ENCODE measurements at regions not wholly inside any gene's neighbourhood (a gene's known extent, or its start where the extent isn't known, plus 50 kb on each side); places are given as distances from the start of the nearest gene placed in this dataset.
"Not testable (repeated sequence)": the region's sequence is repeated elsewhere in the genome, so short reads cannot be mapped to it uniquely, and the experiment has no call there.

GRCh38 chr10:51012073-51012472 is 62.2 kb upstream of the PRKG1 start:
- H3K36me3 ChIP-seq (ENCODE audit: low read depth, low read length) = no peaks in the 10 kb centered on the region
- DNase-seq (no peak), ATAC-seq (no peak)
- H4K20me1 ChIP-seq (ENCODE audit: low read length) = no peaks in the 10 kb centered on the region
- peaks cover 7% of the 10 kb centered on the region for H3K4me1 ChIP-seq (ENCODE audit: insufficient read depth, low read length)
- ChIA-PET POLR2A (ENCODE audit: unreplicated experiment) (no interaction called here), CTCF (no interaction called here)
- no peak overlapping the region for H3K27ac ChIP-seq (ENCODE audit: low read length)
- no peak overlapping the region for H3K9ac ChIP-seq (ENCODE audit: low read length)
- intact Hi-C loops (cut with micrococcal nuclease) = no loop called here
- no peaks in the 10 kb centered on the region for H3F3A ChIP-seq (ENCODE audit: low read length, unreplicated experiment)
- BruUV-seq (replicated peaks) = no TSS peak
- no peaks in the 10 kb centered on the region for H3K9me3 ChIP-seq (ENCODE audit: low read length)
- no peak overlapping the region for H3K4me2 ChIP-seq (ENCODE audit: low read length)
- TF ChIP-seq EZH2 (IDR thresholded peaks at IDR 0.05; ENCODE audit: low read length, unreplicated experiment) = no peak
- TF ChIP-seq, protein P1, sequence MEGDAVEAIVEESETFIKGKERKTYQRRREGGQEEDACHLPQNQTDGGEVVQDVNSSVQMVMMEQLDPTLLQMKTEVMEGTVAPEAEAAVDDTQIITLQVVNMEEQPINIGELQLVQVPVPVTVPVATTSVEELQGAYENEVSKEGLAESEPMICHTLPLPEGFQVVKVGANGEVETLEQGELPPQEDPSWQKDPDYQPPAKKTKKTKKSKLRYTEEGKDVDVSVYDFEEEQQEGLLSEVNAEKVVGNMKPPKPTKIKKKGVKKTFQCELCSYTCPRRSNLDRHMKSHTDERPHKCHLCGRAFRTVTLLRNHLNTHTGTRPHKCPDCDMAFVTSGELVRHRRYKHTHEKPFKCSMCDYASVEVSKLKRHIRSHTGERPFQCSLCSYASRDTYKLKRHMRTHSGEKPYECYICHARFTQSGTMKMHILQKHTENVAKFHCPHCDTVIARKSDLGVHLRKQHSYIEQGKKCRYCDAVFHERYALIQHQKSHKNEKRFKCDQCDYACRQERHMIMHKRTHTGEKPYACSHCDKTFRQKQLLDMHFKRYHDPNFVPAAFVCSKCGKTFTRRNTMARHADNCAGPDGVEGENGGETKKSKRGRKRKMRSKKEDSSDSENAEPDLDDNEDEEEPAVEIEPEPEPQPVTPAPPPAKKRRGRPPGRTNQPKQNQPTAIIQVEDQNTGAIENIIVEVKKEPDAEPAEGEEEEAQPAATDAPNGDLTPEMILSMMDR (conservative IDR thresholded peaks at IDR 0.05; ENCODE audit: low read depth, low read length) = no peak
- no peak for TF ChIP-seq EZH2phosphoT487 (IDR thresholded peaks at IDR 0.05; ENCODE audit: borderline replicate concordance, low read length)
- H3K9me2 ChIP-seq (replicated peaks; ENCODE audit: low read length) = no peaks in the 10 kb centered on the region
- H3K79me2 ChIP-seq (ENCODE audit: low read length) = no peaks in the 10 kb centered on the region
- H2AFZ ChIP-seq (ENCODE audit: low read length) = no peak overlapping the region
- peaks cover 18% of the 10 kb centered on the region for H3K27me3 ChIP-seq (ENCODE audit: low read length)
- H3K4me3 ChIP-seq (ENCODE audit: low read length) = no peak overlapping the region

- Histone ChIP-seq H3K36me3 (ENCODE audit: low read depth, low read length) (no peaks in the 10 kb centered on the region), H3K9ac (ENCODE audit: low read length) (no peak overlapping the region), H4K20me1 (ENCODE audit: low read length) (no peaks in the 10 kb centered on the region), H3K4me1 (ENCODE audit: insufficient read depth, low read length) (no peaks in the 10 kb centered on the region), H3K79me2 (ENCODE audit: low read length) (no peaks in the 10 kb centered on the region), H3K9me3 (ENCODE audit: low read length) (no peaks in the 10 kb centered on the region), H3K9me2 (replicated peaks; ENCODE audit: low read length) (no peaks in the 10 kb centered on the region), H3K4me3 (ENCODE audit: low read length) (no peak overlapping the region), H2AFZ (ENCODE audit: low read length) (no peak overlapping the region), H3K27ac (ENCODE audit: low read length) (no peak overlapping the region), H3F3A (ENCODE audit: low read length, unreplicated experiment) (no peaks in the 10 kb centered on the region), H3K27me3 (ENCODE audit: low read length) (peaks cover 22% of the 10 kb centered on the region), H3K4me2 (ENCODE audit: low read length) (no peak overlapping the region)
- POLR2A ChIA-PET (ENCODE audit: unreplicated experiment) = no interaction called here
- intact Hi-C loops (cut with micrococcal nuclease) = no loop called here
- TF ChIP-seq EZH2phosphoT487 (IDR thresholded peaks at IDR 0.05; ENCODE audit: borderline replicate concordance, low read length) = no peak
- TF ChIP-seq, protein P1 (conservative IDR thresholded peaks at IDR 0.05; ENCODE audit: low read depth, low read length) = no peak
- no peak for TF ChIP-seq EZH2 (IDR thresholded peaks at IDR 0.05; ENCODE audit: low read length, unreplicated experiment)
- ATAC-seq (no peak), DNase-seq (no peak)
- CTCF ChIA-PET = no interaction called here
- no TSS peak for BruUV-seq (replicated peaks)
Observed at GRCh38 chr10:51014680-51015389, 59.5 kb upstream of the PRKG1 start.

DNA sequence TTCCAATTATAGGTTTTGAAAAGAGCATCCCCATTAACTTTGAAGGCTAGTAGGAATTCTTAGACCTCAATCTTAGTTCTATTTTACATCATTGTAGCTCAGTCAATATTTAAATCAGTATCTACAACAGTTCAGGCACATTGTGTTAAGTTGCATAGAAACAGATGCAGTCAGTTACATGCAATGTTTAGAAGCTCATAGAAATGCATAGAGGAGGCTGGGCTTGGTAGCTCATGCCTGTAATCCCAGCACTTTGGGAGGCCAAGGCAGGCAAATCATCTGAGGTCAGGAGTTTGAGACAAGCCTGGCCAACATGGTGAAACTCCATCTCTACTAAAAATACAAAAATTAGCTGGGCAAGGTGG is 58.9 kb upstream of the PRKG1 start:
- H3K79me2 ChIP-seq (ENCODE audit: low read length); CTCF ChIA-PET: not testable (repeated sequence)

More for the DNA sequence above, 58.9 kb upstream of the PRKG1 start:
- H3F3A ChIP-seq (ENCODE audit: low read length, unreplicated experiment); H3K4me2 ChIP-seq (ENCODE audit: low read length); BruUV-seq (replicated peaks); H3K9me2 ChIP-seq (replicated peaks; ENCODE audit: low read length); H2AFZ ChIP-seq (ENCODE audit: low read length); H4K20me1 ChIP-seq (ENCODE audit: low read length); H3K4me1 ChIP-seq (ENCODE audit: insufficient read depth, low read length); DNase-seq; ATAC-seq; H3K9ac ChIP-seq (ENCODE audit: low read length); POLR2A ChIA-PET (ENCODE audit: unreplicated experiment); H3K27ac ChIP-seq (ENCODE audit: low read length); H3K36me3 ChIP-seq (ENCODE audit: low read depth, low read length); H3K9me3 ChIP-seq (ENCODE audit: low read length); H3K4me3 ChIP-seq (ENCODE audit: low read length); intact Hi-C loops (cut with micrococcal nuclease): not testable (repeated sequence)
- peaks cover 22% of the 10 kb centered on the region for H3K27me3 ChIP-seq (ENCODE audit: low read length)

All from PC-3 (cell line).